ENCODE measurements at regions not wholly inside any gene's neighbourhood (a gene's known extent, or its start where the extent isn't known, plus 50 kb on each side); places are given as distances from the start of the nearest gene placed in this dataset.
"Not testable (repeated sequence)": the region's sequence is repeated elsewhere in the genome, so short reads cannot be mapped to it uniquely, and the experiment has no call there.

- DNase-seq, result no peak
Measured at GRCh38 chr4:83213640-83214039, 71.0 kb downstream of the COQ2 start.

GRCh38 chr4:83212041-83212851 is 72.4 kb downstream of the COQ2 start:
- DNase-seq, result peak; percentile 67

- DNase-seq, result no peak
Measured at GRCh38 chr4:83209419-83209818, 75.2 kb downstream of the COQ2 start.

GRCh38 chr4:83208371-83209365 is 75.9 kb downstream of the COQ2 start:
- DNase-seq, result no peak

GRCh38 chr4:83207497-83208101 is 77.0 kb downstream of the COQ2 start:
- no peak for DNase-seq

- DNase-seq, result no peak
Measured at GRCh38 chr4:83205760-83206159, 78.8 kb downstream of the COQ2 start.

- DNase-seq, result no peak
Measured at GRCh38 chr4:83204731-83205130, 79.9 kb downstream of the COQ2 start.

- no peak for DNase-seq
Measured at GRCh38 chr4:83201761-83202160, 82.8 kb downstream of the COQ2 start.

GRCh38 chr4:83197555-83198235 is 83.2 kb upstream of the PLAC8 start:
- no peak for DNase-seq

GRCh38 chr4:83196921-83197320 is 82.4 kb upstream of the PLAC8 start:
- no peak for DNase-seq

GRCh38 chr4:83195269-83195668 is 80.7 kb upstream of the PLAC8 start:
- DNase-seq, result no peak

- DNase-seq, result not testable (repeated sequence)
Measured at GRCh38 chr4:83194588-83194987, 80.1 kb upstream of the PLAC8 start.

GRCh38 chr4:83192634-83193033 is 78.1 kb upstream of the PLAC8 start:
- DNase-seq, result no peak

- DNase-seq, result no peak
Measured at GRCh38 chr4:83191026-83191425, 76.5 kb upstream of the PLAC8 start.

GRCh38 chr4:83189631-83190136 is 75.2 kb upstream of the PLAC8 start:
- DNase-seq, result no peak

- DNase-seq, result no peak
Measured at GRCh38 chr4:83180431-83180968, 66.0 kb upstream of the PLAC8 start.

GRCh38 chr4:83179205-83179604 is 64.7 kb upstream of the PLAC8 start:
- no peak for DNase-seq

GRCh38 chr4:83178029-83178428 is 63.5 kb upstream of the PLAC8 start:
- DNase-seq, result no peak

GRCh38 chr4:83177182-83177581 is 62.7 kb upstream of the PLAC8 start:
- DNase-seq, result no peak

GRCh38 chr4:83174844-83175414 is 60.4 kb upstream of the PLAC8 start:
- no peak for DNase-seq

- no peak for DNase-seq
Measured at GRCh38 chr4:83172371-83172770, 57.8 kb upstream of the PLAC8 start.
